ENCODE measurements at regions not wholly inside any gene's neighbourhood (a gene's known extent, or its start where the extent isn't known, plus 50 kb on each side); places are given as distances from the start of the nearest gene placed in this dataset.

DNA sequence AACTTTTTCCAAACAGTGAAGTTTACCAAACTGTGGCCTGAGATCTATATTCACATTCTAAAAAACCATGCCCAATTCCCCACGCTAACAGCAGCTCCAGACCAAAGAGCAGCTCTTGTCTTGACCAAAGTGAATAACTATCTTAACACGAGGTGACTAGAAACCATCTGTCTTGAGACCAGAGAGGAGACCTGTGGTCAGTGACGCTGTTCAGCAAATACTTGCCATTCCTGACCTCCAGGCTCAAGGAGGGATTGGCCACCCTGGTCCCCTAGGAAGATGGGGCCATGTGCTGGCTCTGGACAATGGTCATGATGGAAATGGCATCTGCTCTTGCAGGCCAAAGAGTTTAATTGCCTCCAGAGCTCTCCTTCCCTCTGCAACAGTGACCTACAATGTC, 104.4 kb upstream of the CD93 start:
- Mint-ChIP-seq H3K4me3 (no peak overlapping the region), H3K36me3 (no peaks in the 10 kb centered on the region), H3K9me3 (no peaks in the 10 kb centered on the region), H3K27me3 (ENCODE audit: low read depth in 3 of 3) (peaks cover 0 to 6% (median 6%) of the 10 kb centered on the region in 3 donors), H3K27ac (no peak overlapping the region), H3K4me1 (no peaks in the 10 kb centered on the region)
- no peak for DNase-seq

DNA sequence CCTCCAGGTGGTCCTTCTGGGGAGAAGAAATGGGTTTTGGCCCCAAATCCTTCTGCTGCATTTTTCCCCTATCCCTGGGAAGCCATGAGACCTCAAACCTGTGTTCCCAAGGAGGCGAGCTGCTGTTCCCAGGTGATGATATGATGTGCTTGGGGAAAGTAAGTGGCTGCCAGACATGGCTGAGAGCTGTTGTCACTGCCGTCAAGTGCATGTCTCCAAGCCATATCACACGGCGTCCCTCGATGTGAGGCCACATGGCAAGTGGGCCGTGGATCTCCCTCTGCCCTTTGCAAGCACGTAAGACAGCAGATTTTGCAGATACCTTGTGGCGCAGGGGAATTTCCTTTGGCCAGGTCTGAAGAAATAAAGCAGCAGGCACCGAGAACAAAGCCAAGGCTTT, 103.7 kb upstream of the CD93 start:
- no peak for DNase-seq
- H3K27ac Mint-ChIP-seq: no peak overlapping the region
- peaks cover 0 to 6% (median 6%) of the 10 kb centered on the region in 3 donors for H3K27me3 Mint-ChIP-seq (ENCODE audit: low read depth in 3 of 3)
- H3K4me1 Mint-ChIP-seq: no peaks in the 10 kb centered on the region
- no peaks in the 10 kb centered on the region for H3K36me3 Mint-ChIP-seq
- no peak overlapping the region for H3K4me3 Mint-ChIP-seq
- H3K9me3 Mint-ChIP-seq: no peaks in the 10 kb centered on the region

GRCh38 chr20:23189341-23189740, 103.2 kb upstream of the CD93 start:
- no peak overlapping the region for H3K27ac Mint-ChIP-seq
- DNase-seq: no peak
- H3K4me3 Mint-ChIP-seq: no peak overlapping the region
- H3K4me1 Mint-ChIP-seq: no peaks in the 10 kb centered on the region
- peaks cover 0 to 8% (median 6%) of the 10 kb centered on the region in 3 donors for H3K27me3 Mint-ChIP-seq (ENCODE audit: low read depth in 3 of 3)
- H3K36me3 Mint-ChIP-seq: no peaks in the 10 kb centered on the region
- H3K9me3 Mint-ChIP-seq: no peaks in the 10 kb centered on the region

GRCh38 chr20:23188377-23189169, 102.4 kb upstream of the CD93 start:
- Mint-ChIP-seq H3K36me3 (no peaks in the 10 kb centered on the region), H3K4me1 (no peaks in the 10 kb centered on the region), H3K27ac (no peak overlapping the region), H3K27me3 (ENCODE audit: low read depth in 3 of 3) (peaks cover 0 to 7% (median 6%) of the 10 kb centered on the region in 3 donors), H3K4me3 (no peak overlapping the region), H3K9me3 (no peaks in the 10 kb centered on the region)
- no peak for DNase-seq

DNA sequence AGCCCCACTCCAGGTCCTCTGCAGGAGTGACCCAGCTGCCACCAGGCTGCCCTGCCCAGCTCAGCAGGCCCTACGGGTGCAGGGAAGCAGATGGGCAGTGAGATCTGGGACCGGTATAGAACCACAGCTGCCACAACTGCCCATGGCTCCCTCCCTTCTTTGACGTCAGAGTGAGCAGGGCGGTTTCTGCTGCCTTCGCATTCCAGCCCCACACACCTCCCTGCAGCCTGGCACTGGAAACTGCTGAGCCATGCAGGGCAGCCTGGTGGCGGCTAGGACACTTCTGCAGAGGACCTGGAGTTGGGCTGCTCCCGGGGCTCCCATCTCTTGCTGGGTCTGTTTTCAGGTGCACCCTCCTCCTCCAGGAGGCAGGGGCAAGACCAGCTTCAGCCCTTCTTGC, 101.6 kb upstream of the CD93 start:
- no peak overlapping the region for H3K4me3 Mint-ChIP-seq
- peaks cover 0 to 3% (median 3%) of the 10 kb centered on the region in 3 donors for H3K27me3 Mint-ChIP-seq (ENCODE audit: low read depth in 3 of 3)
- H3K27ac Mint-ChIP-seq: no peak overlapping the region
- no peaks in the 10 kb centered on the region for H3K4me1 Mint-ChIP-seq
- DNase-seq: no peak
- H3K36me3 Mint-ChIP-seq: no peaks in the 10 kb centered on the region
- no peaks in the 10 kb centered on the region for H3K9me3 Mint-ChIP-seq

- no peak for DNase-seq
- Mint-ChIP-seq H3K27me3 (ENCODE audit: low read depth in 3 of 3) (peaks cover 0 to 6% (median 3%) of the 10 kb centered on the region in 3 donors), H3K9me3 (peaks cover 0 to 2% (median 0%) of the 10 kb centered on the region in 6 donors), H3K4me3 (no peak overlapping the region), H3K27ac (no peak overlapping the region), H3K36me3 (no peaks in the 10 kb centered on the region), H3K4me1 (no peaks in the 10 kb centered on the region)
Observed at GRCh38 chr20:23186808-23187207, 100.7 kb upstream of the CD93 start.

DNA sequence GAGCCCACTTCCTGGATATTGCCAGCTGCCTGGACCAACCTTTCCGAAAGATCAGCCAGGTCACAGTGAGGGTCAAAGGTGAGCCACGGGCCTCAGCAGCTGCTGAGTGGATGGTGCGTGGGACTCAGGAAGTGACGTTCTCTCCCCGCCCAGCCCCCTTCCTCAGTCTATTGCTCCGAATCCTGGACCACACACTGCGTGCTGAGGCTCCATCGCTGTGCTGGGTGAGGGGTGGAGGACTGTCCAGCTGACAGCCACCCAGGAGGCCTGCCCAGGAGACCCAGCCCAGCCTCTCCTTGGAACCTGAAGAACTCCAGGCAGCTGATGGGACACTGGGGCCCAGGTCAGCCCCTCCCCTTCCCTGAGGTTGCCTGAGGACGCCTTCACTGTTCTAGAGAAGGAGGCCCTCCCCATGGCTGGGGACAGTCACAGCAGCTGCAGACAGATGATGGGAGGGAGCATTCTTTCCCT, 94.4 kb upstream of the CD93 start:
- Mint-ChIP-seq H3K27me3 (ENCODE audit: low read depth in 3 of 3) (peaks cover 5 to 7% (median 5%) of the 10 kb centered on the region in 3 donors), H3K27ac (no peak overlapping the region), H3K9me3 (peaks cover 0 to 6% (median 0%) of the 10 kb centered on the region in 6 donors), H3K36me3 (no peaks in the 10 kb centered on the region), H3K4me3 (no peak overlapping the region), H3K4me1 (no peaks in the 10 kb centered on the region)
- no peak for DNase-seq

GRCh38 chr20:23179766-23180403, 93.8 kb upstream of the CD93 start:
- DNase-seq: no peak
- Mint-ChIP-seq H3K36me3 (no peaks in the 10 kb centered on the region), H3K9me3 (peaks cover 0 to 6% (median 0%) of the 10 kb centered on the region in 6 donors), H3K27me3 (ENCODE audit: low read depth in 3 of 3) (peaks cover 5 to 8% (median 7%) of the 10 kb centered on the region in 3 donors), H3K4me1 (no peaks in the 10 kb centered on the region), H3K4me3 (no peak overlapping the region), H3K27ac (no peak overlapping the region)

- no peaks in the 10 kb centered on the region for H3K36me3 Mint-ChIP-seq
Observed at GRCh38 chr20:23178806-23179205, 92.7 kb upstream of the CD93 start.

DNA sequence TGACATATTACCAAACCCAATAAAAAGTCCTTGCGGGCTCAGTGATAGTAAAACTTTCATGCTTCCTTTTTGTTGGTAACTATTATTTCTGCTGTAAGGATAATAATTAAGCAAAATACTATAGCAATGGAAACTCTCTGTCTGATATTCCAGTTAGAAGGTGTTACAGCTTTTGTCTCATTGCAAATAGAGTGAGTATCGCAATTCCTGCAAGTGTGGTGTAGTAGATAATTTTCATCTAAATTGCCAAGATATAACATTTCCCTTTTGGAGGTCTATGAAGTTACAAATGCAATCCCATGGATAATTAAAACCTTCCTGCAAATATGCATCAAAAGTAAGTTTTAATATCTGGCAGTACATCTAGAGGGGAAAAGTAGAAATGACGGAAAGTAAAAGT, 88.7 kb upstream of the CD93 start:
- DNase-seq: no peak
- Mint-ChIP-seq H3K36me3 (no peaks in the 10 kb centered on the region), H3K9me3 (peaks cover 0 to 3% (median 0%) of the 10 kb centered on the region in 6 donors), H3K4me3 (no peak overlapping the region), H3K4me1 (no peaks in the 10 kb centered on the region), H3K27ac (no peak overlapping the region), H3K27me3 (ENCODE audit: low read depth in 3 of 3) (peaks cover 2 to 11% (median 8%) of the 10 kb centered on the region in 3 donors)

More at GRCh38 chr20:23178806-23179205, 92.7 kb upstream of the CD93 start:
- Mint-ChIP-seq H3K27me3 (ENCODE audit: low read depth in 3 of 3) (peaks cover 4 to 5% (median 4%) of the 10 kb centered on the region in 3 donors), H3K9me3 (peaks cover 0 to 6% (median 0%) of the 10 kb centered on the region in 6 donors), H3K4me1 (no peaks in the 10 kb centered on the region), H3K27ac (no peak overlapping the region), H3K4me3 (no peak overlapping the region)
- DNase-seq: no peak

- Mint-ChIP-seq H3K9me3 (no peaks in the 10 kb centered on the region), H3K36me3 (no peaks in the 10 kb centered on the region), H3K27me3 (ENCODE audit: low read depth in 3 of 3) (peaks cover 0 to 8% (median 3%) of the 10 kb centered on the region in 3 donors), H3K27ac (no peak overlapping the region), H3K4me1 (no peaks in the 10 kb centered on the region), H3K4me3 (no peak overlapping the region)
- no peak for DNase-seq
Observed at GRCh38 chr20:23167431-23167830, 81.3 kb upstream of the CD93 start.

DNA sequence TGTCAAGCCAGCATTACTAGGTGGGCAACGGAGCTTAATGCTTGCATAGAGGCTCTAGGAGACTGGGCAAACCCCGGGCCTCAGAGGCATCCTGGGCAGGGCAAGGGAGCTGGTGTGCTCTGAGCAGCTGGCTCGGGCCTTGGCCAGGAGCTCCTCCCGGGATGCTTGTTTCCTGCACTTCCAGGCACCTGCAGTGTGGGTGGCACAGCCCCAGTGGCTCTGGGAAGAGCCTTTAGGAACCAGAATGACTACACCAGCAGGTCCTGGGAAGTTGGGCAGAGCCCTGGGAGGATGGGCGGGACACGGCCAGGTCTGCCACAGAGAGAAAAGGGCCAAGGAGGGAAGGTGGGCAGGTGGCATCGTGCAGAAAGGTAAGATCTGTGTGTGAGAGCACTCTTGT, 80.4 kb upstream of the CD93 start:
- Mint-ChIP-seq H3K27ac (no peak overlapping the region), H3K36me3 (no peaks in the 10 kb centered on the region), H3K4me3 (no peak overlapping the region), H3K4me1 (no peaks in the 10 kb centered on the region), H3K27me3 (ENCODE audit: low read depth in 3 of 3) (peaks cover 0 to 8% (median 3%) of the 10 kb centered on the region in 3 donors), H3K9me3 (no peaks in the 10 kb centered on the region)
- no peak for DNase-seq

- H3K27me3 Mint-ChIP-seq (ENCODE audit: low read depth in 3 of 3): peaks cover 0 to 8% (median 3%) of the 10 kb centered on the region in 3 donors
- H3K4me3 Mint-ChIP-seq: no peak overlapping the region
- no peak for DNase-seq
Observed at GRCh38 chr20:23165964-23166363, 79.8 kb upstream of the CD93 start.

GRCh38 chr20:23165307-23165750, 79.2 kb upstream of the CD93 start:
- Mint-ChIP-seq H3K4me1 (peaks cover 0 to 2% of the 10 kb centered on the region in 2 donors), H3K27ac (no peak overlapping the region), H3K27me3 (ENCODE audit: low read depth in 3 of 3) (peaks cover 0 to 10% (median 4%) of the 10 kb centered on the region in 3 donors), H3K36me3 (no peaks in the 10 kb centered on the region), H3K9me3 (no peaks in the 10 kb centered on the region), H3K4me3 (no peak overlapping the region)
- DNase-seq: no peak

More at GRCh38 chr20:23165964-23166363, 79.8 kb upstream of the CD93 start:
- no peaks in the 10 kb centered on the region for H3K9me3 Mint-ChIP-seq
- H3K36me3 Mint-ChIP-seq: no peaks in the 10 kb centered on the region
- no peak overlapping the region for H3K27ac Mint-ChIP-seq
- no peaks in the 10 kb centered on the region for H3K4me1 Mint-ChIP-seq
